IMR-90 (cell line): ENCODE measurements at regions not wholly inside any gene's neighbourhood (a gene's known extent, or its start where the extent isn't known, plus 50 kb on each side); places are given as distances from the start of the nearest gene placed in this dataset.

ENCODE experiments used
- ATAC-seq: fragments of 200-7000 bp; cut with Tn5 transposase; 2 replicates; pipeline ENCODE4 v1.9.1; 2020; ENCODE audit warnings: low read depth, mild to moderate bottlenecking, moderate library complexity
- BruUV-seq: library from RNA; stranded (reverse); fragments of 400-500 nt; replicated peaks from 2 replicates; lab custom pipeline; 2021; lab: Mats Ljungman, UMichigan
- CTCF ChIA-PET: fragments of 300-600 bp; formaldehyde crosslinking; extraction: SDS; loops from one replicate; lab custom pipeline; 2021; ENCODE audit warnings: antibody characterized with exemption; lab: Yijun Ruan, JAX
- POLR2A ChIA-PET: fragments of 300-600 bp; sonication (Branson Sonifier 250); formaldehyde crosslinking; loops from one replicate; lab custom pipeline; 2022; ENCODE audit warnings: antibody characterized with exemption; ENCODE audit not compliant: unreplicated experiment; lab: Charles Lee
- DNase-seq: peaks from one replicate; pipeline ENCODE4 v3.0.0; 2013
- H2AFZ ChIP-seq: replicated peaks from 2 replicates; pipeline ENCODE3; 2013; ENCODE audit warnings: low read length, mild to moderate bottlenecking; ENCODE audit not compliant: poor library complexity
- H2AK5ac ChIP-seq: 2 replicates; pipeline ENCODE4 v1.6.1; 2013; ENCODE audit warnings: low read depth, low read length, inconsistent platforms
- H2AK9ac ChIP-seq: replicated peaks from 2 replicates; pipeline ENCODE3; 2013; ENCODE audit warnings: mild to moderate bottlenecking, low read depth, low read length, moderate library complexity; ENCODE audit not compliant: poor library complexity
- H2BK120ac ChIP-seq: 2 replicates; pipeline ENCODE4 v1.6.1; 2013; ENCODE audit warnings: low read depth, low read length, inconsistent platforms
- H2BK15ac ChIP-seq: 3 replicates; pipeline ENCODE4 v1.6.1; 2013; ENCODE audit warnings: low read depth, low read length, inconsistent platforms
- H2BK20ac ChIP-seq: 2 replicates; pipeline ENCODE4 v1.6.1; 2013; ENCODE audit warnings: low read depth, mild to moderate bottlenecking, inconsistent platforms, low read length, moderate library complexity
- H2BK5ac ChIP-seq: 2 replicates; pipeline ENCODE4 v1.6.1; 2013; ENCODE audit warnings: mild to moderate bottlenecking, low read depth, low read length, inconsistent platforms; ENCODE audit not compliant: poor library complexity, severe bottlenecking
- H3K14ac ChIP-seq: replicated peaks from 2 replicates; pipeline ENCODE4 v1.6.1; 2013; ENCODE audit warnings: low read depth, low read length, inconsistent platforms
- H3K18ac ChIP-seq: 2 replicates; pipeline ENCODE4 v1.6.1; 2013; ENCODE audit warnings: low read depth, low read length, control low read depth
- H3K23ac ChIP-seq: 2 replicates; pipeline ENCODE4 v1.6.1; 2013; ENCODE audit warnings: low read depth, low read length, inconsistent platforms
- H3K27ac ChIP-seq: 2 replicates; pipeline ENCODE4 v1.5.1; 2013; ENCODE audit warnings: mild to moderate bottlenecking, control low read depth, low read length; ENCODE audit not compliant: insufficient read depth
- H3K27me3 ChIP-seq: 2 replicates; pipeline ENCODE4 v1.6.1; 2013; ENCODE audit warnings: low read length; ENCODE audit not compliant: control insufficient read depth, insufficient read depth
- H3K36me3 ChIP-seq: 2 replicates; pipeline ENCODE4 v1.6.1; 2013; ENCODE audit warnings: low read length, mixed read lengths; ENCODE audit not compliant: control insufficient read depth, insufficient read depth
- H3K4ac ChIP-seq: 2 replicates; pipeline ENCODE4 v1.6.1; 2013; ENCODE audit warnings: low read depth, low read length, inconsistent platforms
- H3K4me1 ChIP-seq: 2 replicates; pipeline ENCODE4 v1.6.1; 2013; ENCODE audit warnings: low read length, mixed read lengths; ENCODE audit not compliant: control insufficient read depth, insufficient read depth
- H3K4me2 ChIP-seq: 2 replicates; pipeline ENCODE4 v1.6.1; 2013; ENCODE audit warnings: low read depth, mild to moderate bottlenecking, control low read depth, low read length, moderate library complexity
- H3K4me3 ChIP-seq: 2 replicates; pipeline ENCODE4 v1.5.1; 2013; ENCODE audit warnings: low read depth, mild to moderate bottlenecking, control low read depth, low read length, moderate library complexity; ENCODE audit not compliant: insufficient read depth
- H3K56ac ChIP-seq: 2 replicates; pipeline ENCODE4 v1.6.1; 2013; ENCODE audit warnings: low read length, inconsistent platforms; ENCODE audit not compliant: insufficient read depth; ENCODE audit errors: extremely low read depth
- H3K79me1 ChIP-seq, 2 experiments: 2 replicates each; pipeline ENCODE4 v1.6.1; 2013; ENCODE audit warnings: low read length in 2 of 2, inconsistent platforms in 1 of 2, low read depth in 1 of 2
- H3K9ac ChIP-seq: 2 replicates; pipeline ENCODE4 v1.6.1; 2013; ENCODE audit warnings: low read depth, low read length, control low read depth
- H3K9me1 ChIP-seq: 2 replicates; pipeline ENCODE4 v1.6.1; 2013; ENCODE audit warnings: low read length, inconsistent platforms; ENCODE audit not compliant: insufficient read depth
- H3K9me3 ChIP-seq: 2 replicates; pipeline ENCODE4 v1.6.1; 2013; ENCODE audit warnings: low read length; ENCODE audit not compliant: control insufficient read depth, insufficient read depth
- H4K20me1 ChIP-seq: 2 replicates; pipeline ENCODE4 v1.6.1; 2013; ENCODE audit warnings: low read length, inconsistent platforms; ENCODE audit not compliant: insufficient read depth
- H4K5ac ChIP-seq: 2 replicates; pipeline ENCODE4 v1.6.1; 2013; ENCODE audit warnings: mild to moderate bottlenecking, low read depth, low read length, control low read depth
- H4K8ac ChIP-seq, 2 experiments: 2 replicates each; pipeline ENCODE4 v1.6.1; 2013; ENCODE audit warnings: low read depth in 2 of 2, low read length in 2 of 2, control low read depth in 1 of 2, inconsistent platforms in 1 of 2
- H4K91ac ChIP-seq: 2 replicates; pipeline ENCODE4 v1.6.1; 2013; ENCODE audit warnings: low read depth, low read length, inconsistent platforms; ENCODE audit not compliant: insufficient read depth
- BHLHE40 ChIP-seq: fragments of 150-350 bp; IDR thresholded peaks from 2 replicates; pipeline ENCODE4 v1.6.1; 2016; ENCODE audit warnings: mild to moderate bottlenecking, low read depth, low read length
- CEBPB ChIP-seq: IDR thresholded peaks from 2 replicates; pipeline ENCODE4 v1.6.1; 2012; ENCODE audit warnings: low read depth, low read length, improper control_type of control experiment
- CHD1 ChIP-seq: IDR thresholded peaks from 2 replicates; pipeline ENCODE4 v1.6.1; 2012; ENCODE audit warnings: low read depth, low read length, improper control_type of control experiment
- CTCF ChIP-seq: conservative IDR thresholded peaks from 2 replicates; pipeline ENCODE4 v1.5.1; 2012; ENCODE audit warnings: mild to moderate bottlenecking, low read depth, low read length, improper control_type of control experiment
- ELK1 ChIP-seq: fragments of 150-350 bp; IDR thresholded peaks from 2 replicates; pipeline ENCODE4 v1.6.1; 2016; ENCODE audit warnings: low read depth, mild to moderate bottlenecking, low read length, moderate library complexity, borderline replicate concordance
- FOS ChIP-seq: fragments of 150-350 bp; IDR thresholded peaks from 2 replicates; pipeline ENCODE4 v1.6.1; 2016; ENCODE audit warnings: low read depth, low read length
- MAFK ChIP-seq: IDR thresholded peaks from 2 replicates; pipeline ENCODE4 v1.6.1; 2012; ENCODE audit warnings: low read depth, low read length, improper control_type of control experiment
- NFE2L2 ChIP-seq: fragments of 150-350 bp; IDR thresholded peaks from 2 replicates; pipeline ENCODE4 v1.6.1; 2016; ENCODE audit warnings: low read depth, mild to moderate bottlenecking, low read length
- RAD21 ChIP-seq: IDR thresholded peaks from 2 replicates; pipeline ENCODE4 v1.6.1; 2012; ENCODE audit warnings: low read length, improper control_type of control experiment
- RCOR1 ChIP-seq: IDR thresholded peaks from 2 replicates; pipeline ENCODE4 v1.6.1; 2012; ENCODE audit warnings: mild to moderate bottlenecking, low read length, improper control_type of control experiment; ENCODE audit not compliant: insufficient replicate concordance
- RFX5 ChIP-seq: IDR thresholded peaks from 2 replicates; pipeline ENCODE4 v1.8.0; 2012; ENCODE audit warnings: low read depth, mild to moderate bottlenecking, low read length, moderate library complexity
- SMC3 ChIP-seq: fragments of 150-350 bp; IDR thresholded peaks from 2 replicates; pipeline ENCODE4 v1.6.1; 2016; ENCODE audit warnings: low read depth, mild to moderate bottlenecking, antibody characterized with exemption, low read length, moderate library complexity
- USF2 ChIP-seq: fragments of 150-350 bp; IDR thresholded peaks from 2 replicates; pipeline ENCODE4 v1.6.1; 2017; ENCODE audit warnings: mild to moderate bottlenecking, antibody characterized with exemption, low read length, low read depth
- WGBS, 2 experiments: methylation state at CpG; one replicate each; pipeline versions ENCODE4 v1.1.5 to v1.1.7; 2013; ENCODE audit warnings: missing lambda C conversion rate in 2 of 2; ENCODE audit not compliant: insufficient read length in 1 of 2; ENCODE audit errors: extremely low coverage in 2 of 2; 5-methylcytosine and 5-hydroxymethylcytosine counted together
- dilution Hi-C: fragments of 300-500 bp; cut with HindIII; formaldehyde crosslinking; loops from one replicate; pipeline ENCODE4 v1.14.3; 2018; ENCODE audit warnings: low sequenced_read_pairs; ENCODE audit not compliant: unreplicated experiment
- in situ Hi-C: fragments of 300-500 bp; cut with MboI; formaldehyde crosslinking; loops from 3 replicates; pipeline ENCODE4 v1.14.3; 2019; ENCODE audit warnings: low sequenced_read_pairs, inconsistent platforms, mixed read lengths
- intact Hi-C: fragments of 100-400 bp; cut with micrococcal nuclease; formaldehyde crosslinking; loops from 2 replicates; pipeline ENCODE4 v1.10.0; 2022

- DNase-seq = no peak
- Histone ChIP-seq H2AK9ac (no peak overlapping the region), H3K4me3 (no peak overlapping the region), H3K9me3 (no peaks in the 10 kb centered on the region), H3K27ac (no peak overlapping the region), H3K14ac (no peak overlapping the region), H3K36me3 (no peaks in the 10 kb centered on the region), H4K8ac (no peak overlapping the region), H3K56ac (no peak overlapping the region), H2AK5ac (no peak overlapping the region), H2BK15ac (no peak overlapping the region), H2BK20ac (no peak overlapping the region), H3K9ac (no peak overlapping the region), H3K79me1 (no peaks in the 10 kb centered on the region), H2AFZ (no peak overlapping the region), H3K23ac (no peak overlapping the region), H4K91ac (no peak overlapping the region), H3K4ac (no peak overlapping the region), H2BK5ac (no peak overlapping the region), H2BK120ac (no peak overlapping the region), H4K5ac (no peak overlapping the region), H3K9me1 (no peaks in the 10 kb centered on the region), H3K27me3 (no peaks in the 10 kb centered on the region), H3K4me1 (no peaks in the 10 kb centered on the region), H3K18ac (no peak overlapping the region), H4K20me1 (no peaks in the 10 kb centered on the region), H3K4me2 (no peak overlapping the region)
- ATAC-seq = no peak
- POLR2A ChIA-PET = no interaction called here
- in situ Hi-C loops (no loop called here), intact Hi-C loops (no loop called here), dilution Hi-C loops (no loop called here)
- no TSS peak for BruUV-seq
- CTCF ChIA-PET = no interaction called here
- 64% methylated on average over 8 of the region's 12 CpGs; no CpG with 5 or more reads in 1 of the 2 experiments for WGBS, 2 experiments
- TF ChIP-seq USF2 = no peak
- TF ChIP-seq RFX5 = no peak
- no peak for TF ChIP-seq NFE2L2
- TF ChIP-seq SMC3 = no peak
- no peak for TF ChIP-seq ELK1
- TF ChIP-seq CEBPB = no peak
- no peak for TF ChIP-seq RCOR1
- TF ChIP-seq CTCF = no peak
- TF ChIP-seq FOS = no peak
- TF ChIP-seq RAD21 = no peak
- TF ChIP-seq MAFK = no peak
- no peak for TF ChIP-seq BHLHE40
- no peak for TF ChIP-seq CHD1
These were observed 187.1 kb upstream of the WWC1 start for GRCh38 chr5:168104350-168104749.
